A549 (cell line): ENCODE measurements at regions not wholly inside any gene's neighbourhood (a gene's known extent, or its start where the extent isn't known, plus 50 kb on each side); places are given as distances from the start of the nearest gene placed in this dataset.

Experiments
- ATAC-seq, 2 experiments: fragments of 200-7000 bp in 1 of 2; fragments of >200 bp in 1 of 2; cut with Nextera tagmentation in 1 of 2; cut with Tn5 transposase in 1 of 2; 3 replicates each; pipeline versions ENCODE4 v1.8.0 to v1.9.1; 2018 to 2020; ENCODE audit warnings: mild to moderate bottlenecking in 1 of 2, moderate library complexity in 1 of 2
- CTCF ChIA-PET: fragments of 300-600 bp; sonication (Branson Sonifier 250); formaldehyde crosslinking; extraction: SDS; loops from one replicate; lab custom pipeline; 2021; ENCODE audit warnings: antibody characterized with exemption, inconsistent platforms; lab: Yijun Ruan, JAX
- POLR2A ChIA-PET: fragments of 350-600 bp; formaldehyde crosslinking; extraction: SDS; loops from one replicate; lab custom pipeline; 2021; ENCODE audit warnings: antibody characterized with exemption, inconsistent platforms; lab: Yijun Ruan, JAX
- DNase-seq, 2 experiments: peaks; one replicate each; pipeline versions ENCODE4 v3.0.0 to v3.0.0-alpha.2; 2011 to 2016; ENCODE audit warnings: low read depth in 1 of 2, low spot score in 1 of 2
- FAIRE-seq: peaks from 2 replicates; lab custom pipeline; 2011; peaks lifted over from hg19 to GRCh38; lab: Jason Lieb, UNC
- H3K27ac ChIP-seq, 2 experiments: fragments of >200 bp; sonication (Bioruptor Twin); formaldehyde crosslinking; 3 replicates each; pipeline ENCODE4 v1.5.1; 2016 to 2017
- H3K4me1 ChIP-seq: fragments of >200 bp; sonication (Bioruptor Twin); formaldehyde crosslinking; 3 replicates; pipeline ENCODE4 v1.6.1; 2016
- H3K4me2 ChIP-seq: fragments of >200 bp; sonication (Bioruptor Twin); formaldehyde crosslinking; 3 replicates; pipeline ENCODE4 v1.6.1; 2016
- H3K4me3 ChIP-seq: fragments of >200 bp; sonication (Bioruptor Twin); formaldehyde crosslinking; 3 replicates; pipeline ENCODE4 v1.5.1; 2016
- H3K9me3 ChIP-seq: fragments of >200 bp; sonication (Bioruptor Twin); formaldehyde crosslinking; 3 replicates; pipeline ENCODE4 v1.6.1; 2016
- ATOH8 ChIP-seq: fragments of 250-450 bp; sonication (Bioruptor Pico); IDR thresholded peaks from 2 replicates; pipeline ENCODE4 v1.5.0; 2020; ENCODE audit warnings: low read depth, mild to moderate bottlenecking, moderate library complexity
- EHF ChIP-seq: fragments of 250-450 bp; sonication (Bioruptor Pico); IDR thresholded peaks from 2 replicates; pipeline ENCODE4 v1.5.0; 2020; ENCODE audit warnings: mild to moderate bottlenecking
- FOSB ChIP-seq: fragments of 250-450 bp; sonication (Bioruptor Pico); IDR thresholded peaks from 2 replicates; pipeline ENCODE4 v1.5.0; 2020; ENCODE audit warnings: mild to moderate bottlenecking, moderate library complexity
- GATA3 ChIP-seq: IDR thresholded peaks from 2 replicates; pipeline ENCODE4 v1.6.1; 2012; ENCODE audit warnings: borderline replicate concordance
- JUN ChIP-seq, 2 experiments: fragments of >200 bp; sonication (Bioruptor Twin); formaldehyde crosslinking; IDR thresholded peaks; 2 replicates in 1 of 2; 3 replicates in 1 of 2; pipeline ENCODE4 v1.6.1; 2016 to 2017
- JUNB ChIP-seq: fragments of >200 bp; sonication (Bioruptor Twin); formaldehyde crosslinking; IDR thresholded peaks from 2 replicates; pipeline ENCODE4 v1.6.1; 2016
- MAZ ChIP-seq: fragments of 150-350 bp; IDR thresholded peaks from 2 replicates; pipeline ENCODE4 v1.6.1; 2014; ENCODE audit warnings: antibody characterized with exemption, low read depth, low read length, borderline replicate concordance
- MYC ChIP-seq: IDR thresholded peaks from 2 replicates; pipeline ENCODE4 v1.6.1; 2012; ENCODE audit warnings: mild to moderate bottlenecking, inconsistent platforms, low read length, improper control_type of control experiment, borderline replicate concordance
- NPAS2 ChIP-seq: fragments of 250-450 bp; sonication (Bioruptor Pico); IDR thresholded peaks from 2 replicates; pipeline ENCODE4 v1.8.0; 2022; ENCODE audit warnings: mild to moderate bottlenecking, moderate library complexity, borderline replicate concordance
- RAD21 ChIP-seq, 2 experiments: fragments of >200 bp in 1 of 2; sonication (Bioruptor Twin) in 1 of 2; formaldehyde crosslinking in 1 of 2; IDR thresholded peaks in 1 of 2; conservative IDR thresholded peaks in 1 of 2; 2 replicates in 1 of 2; 3 replicates in 1 of 2; pipeline ENCODE4 v1.6.1; 2012 to 2018; ENCODE audit warnings: inconsistent platforms in 1 of 2
- RARB ChIP-seq: fragments of 250-450 bp; sonication (Bioruptor Pico); IDR thresholded peaks from 2 replicates; pipeline ENCODE4 v1.8.0; 2021; ENCODE audit warnings: mild to moderate bottlenecking, moderate library complexity
- SMC3 ChIP-seq: fragments of >200 bp; sonication (Bioruptor Twin); formaldehyde crosslinking; IDR thresholded peaks from 3 replicates; pipeline ENCODE4 v1.6.1; 2018; ENCODE audit warnings: inconsistent platforms
- TP53 ChIP-seq: fragments of 250-450 bp; sonication (Bioruptor Pico); IDR thresholded peaks from 2 replicates; pipeline ENCODE4 v1.5.0; 2021; ENCODE audit warnings: mild to moderate bottlenecking, moderate library complexity
- WGBS: methylation state at CpG from one replicate; pipeline ENCODE4 v1.1.6; 2017; ENCODE audit errors: missing lambda C conversion rate; 5-methylcytosine and 5-hydroxymethylcytosine counted together
- TF ChIP-seq, protein P1 (sequence below): IDR thresholded peaks from 2 replicates; pipeline ENCODE4 v1.6.1; 2012
- TF ChIP-seq, protein P2 (sequence below): fragments of 200-600 bp; sonication (generic); IDR thresholded peaks from 2 replicates; pipeline ENCODE4 v1.6.1; 2016; ENCODE audit warnings: antibody characterized with exemption, mild to moderate bottlenecking, moderate library complexity
- TF ChIP-seq, protein P3 (sequence below): fragments of >200 bp; sonication (Bioruptor Twin); formaldehyde crosslinking; IDR thresholded peaks from 3 replicates; pipeline ENCODE4 v1.5.1; 2016

DNA sequence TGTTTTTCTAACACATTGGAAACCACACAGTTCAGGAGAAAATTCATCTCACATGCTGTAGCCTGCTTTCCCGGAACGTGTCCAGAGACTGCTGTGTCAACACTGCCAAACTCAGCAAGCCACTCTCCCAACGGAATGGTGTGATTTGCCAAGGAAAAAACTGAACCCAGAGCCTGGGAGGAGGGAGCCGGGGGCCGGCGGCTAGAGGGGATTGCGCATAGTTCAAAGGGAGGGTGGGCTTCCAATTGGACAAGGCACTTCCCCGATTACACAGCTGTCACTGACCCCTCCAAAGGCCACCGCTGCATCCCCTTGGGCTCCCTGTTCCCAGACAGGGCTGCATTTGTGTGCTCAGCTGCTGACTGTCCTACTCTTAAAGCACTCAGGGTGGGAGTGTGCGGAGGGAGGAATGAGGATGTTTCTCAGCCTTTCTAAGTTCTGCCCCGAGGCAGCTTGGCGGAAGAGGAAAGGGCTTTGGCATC, 256.2 kb downstream of the ZNF621 start:
- no peak overlapping the region for H3K4me2 ChIP-seq
- FAIRE-seq = no peak
- no peak overlapping the region for H3K27ac ChIP-seq
- H3K9me3 ChIP-seq = no peaks in the 10 kb centered on the region
- no peak for DNase-seq
- no peak overlapping the region for H3K4me3 ChIP-seq
- no peak for ATAC-seq
- ChIA-PET POLR2A (no interaction called here), CTCF (no interaction called here)
- TF ChIP-seq TP53 (CRISPR knock-in tag) = no peak
- TF ChIP-seq JUN (IDR thresholded peaks at IDR 0.05) = no peak
- TF ChIP-seq SMC3 = no peak
- no peak for TF ChIP-seq RAD21 (conservative IDR thresholded peaks at IDR 0.05 in 1 of 2, IDR thresholded peaks at IDR 0.05 in 1 of 2)
- 62% methylated on average over 11 of the region's 12 CpGs for WGBS
- no peaks in the 10 kb centered on the region for H3K4me1 ChIP-seq

GRCh38 chr3:40782111-40782721, 257.5 kb downstream of the ZNF621 start:
- H3K4me2 ChIP-seq = no peak overlapping the region
- H3K4me3 ChIP-seq = no peak overlapping the region
- POLR2A ChIA-PET = no interaction called here
- peak in 1 of 2 experiments; percentile 80; a peak in 4 of 6 replicates for ATAC-seq
- no peak for TF ChIP-seq TP53 (CRISPR knock-in tag)
- TF ChIP-seq, protein P1, sequence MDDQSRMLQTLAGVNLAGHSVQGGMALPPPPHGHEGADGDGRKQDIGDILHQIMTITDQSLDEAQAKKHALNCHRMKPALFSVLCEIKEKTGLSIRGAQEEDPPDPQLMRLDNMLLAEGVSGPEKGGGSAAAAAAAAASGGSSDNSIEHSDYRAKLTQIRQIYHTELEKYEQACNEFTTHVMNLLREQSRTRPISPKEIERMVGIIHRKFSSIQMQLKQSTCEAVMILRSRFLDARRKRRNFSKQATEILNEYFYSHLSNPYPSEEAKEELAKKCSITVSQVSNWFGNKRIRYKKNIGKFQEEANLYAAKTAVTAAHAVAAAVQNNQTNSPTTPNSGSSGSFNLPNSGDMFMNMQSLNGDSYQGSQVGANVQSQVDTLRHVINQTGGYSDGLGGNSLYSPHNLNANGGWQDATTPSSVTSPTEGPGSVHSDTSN = no peak
- TF ChIP-seq GATA3 = no peak
- TF ChIP-seq FOSB (CRISPR knock-in tag) = no peak
- TF ChIP-seq RARB (CRISPR knock-in tag) = no peak
- no peaks in the 10 kb centered on the region for H3K4me1 ChIP-seq
- 62% methylated on average over 3 of the region's 3 CpGs for WGBS
- no peak overlapping the region for H3K27ac ChIP-seq
- CTCF ChIA-PET = interaction anchor here (0.6 kb wide), 1 partner anchor 1400 kb away, joined by 3 read pairs; no protein-coding TSS in a partner anchor
- peak in 1 of 2 experiments; percentile 27 for DNase-seq
- no peaks in the 10 kb centered on the region for H3K9me3 ChIP-seq
- FAIRE-seq = no peak

DNA sequence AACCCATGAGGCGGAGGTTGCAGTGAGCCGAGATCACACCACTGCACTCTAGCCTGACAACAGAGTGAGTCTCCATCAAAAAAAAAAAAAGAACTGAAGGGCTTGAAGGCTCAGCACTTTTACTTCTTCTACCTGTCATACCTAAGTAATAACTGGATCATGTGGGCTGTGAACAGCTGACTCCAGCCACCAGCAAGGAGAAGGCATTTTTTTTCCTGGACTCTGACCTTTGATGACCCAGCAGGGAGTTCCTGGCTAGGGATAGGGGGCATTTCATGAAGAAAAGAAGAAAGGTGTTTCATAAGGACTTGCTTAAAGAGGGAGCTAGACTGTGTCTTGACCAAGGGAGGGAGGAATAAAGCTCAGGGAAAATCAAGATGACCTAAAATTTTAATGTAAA, 266.0 kb downstream of the ZNF621 start:
- DNase-seq (no peak), ATAC-seq (no peak), FAIRE-seq (no peak)
- TF ChIP-seq ATOH8 (no peak), JUNB (no peak), EHF (CRISPR knock-in tag) (no peak), TP53 (CRISPR knock-in tag) (no peak), NPAS2 (CRISPR knock-in tag) (no peak), MAZ (no peak), MYC (no peak)
- TF ChIP-seq, protein P2, sequence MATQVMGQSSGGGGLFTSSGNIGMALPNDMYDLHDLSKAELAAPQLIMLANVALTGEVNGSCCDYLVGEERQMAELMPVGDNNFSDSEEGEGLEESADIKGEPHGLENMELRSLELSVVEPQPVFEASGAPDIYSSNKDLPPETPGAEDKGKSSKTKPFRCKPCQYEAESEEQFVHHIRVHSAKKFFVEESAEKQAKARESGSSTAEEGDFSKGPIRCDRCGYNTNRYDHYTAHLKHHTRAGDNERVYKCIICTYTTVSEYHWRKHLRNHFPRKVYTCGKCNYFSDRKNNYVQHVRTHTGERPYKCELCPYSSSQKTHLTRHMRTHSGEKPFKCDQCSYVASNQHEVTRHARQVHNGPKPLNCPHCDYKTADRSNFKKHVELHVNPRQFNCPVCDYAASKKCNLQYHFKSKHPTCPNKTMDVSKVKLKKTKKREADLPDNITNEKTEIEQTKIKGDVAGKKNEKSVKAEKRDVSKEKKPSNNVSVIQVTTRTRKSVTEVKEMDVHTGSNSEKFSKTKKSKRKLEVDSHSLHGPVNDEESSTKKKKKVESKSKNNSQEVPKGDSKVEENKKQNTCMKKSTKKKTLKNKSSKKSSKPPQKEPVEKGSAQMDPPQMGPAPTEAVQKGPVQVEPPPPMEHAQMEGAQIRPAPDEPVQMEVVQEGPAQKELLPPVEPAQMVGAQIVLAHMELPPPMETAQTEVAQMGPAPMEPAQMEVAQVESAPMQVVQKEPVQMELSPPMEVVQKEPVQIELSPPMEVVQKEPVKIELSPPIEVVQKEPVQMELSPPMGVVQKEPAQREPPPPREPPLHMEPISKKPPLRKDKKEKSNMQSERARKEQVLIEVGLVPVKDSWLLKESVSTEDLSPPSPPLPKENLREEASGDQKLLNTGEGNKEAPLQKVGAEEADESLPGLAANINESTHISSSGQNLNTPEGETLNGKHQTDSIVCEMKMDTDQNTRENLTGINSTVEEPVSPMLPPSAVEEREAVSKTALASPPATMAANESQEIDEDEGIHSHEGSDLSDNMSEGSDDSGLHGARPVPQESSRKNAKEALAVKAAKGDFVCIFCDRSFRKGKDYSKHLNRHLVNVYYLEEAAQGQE = no peak
- TF ChIP-seq, protein P3, sequence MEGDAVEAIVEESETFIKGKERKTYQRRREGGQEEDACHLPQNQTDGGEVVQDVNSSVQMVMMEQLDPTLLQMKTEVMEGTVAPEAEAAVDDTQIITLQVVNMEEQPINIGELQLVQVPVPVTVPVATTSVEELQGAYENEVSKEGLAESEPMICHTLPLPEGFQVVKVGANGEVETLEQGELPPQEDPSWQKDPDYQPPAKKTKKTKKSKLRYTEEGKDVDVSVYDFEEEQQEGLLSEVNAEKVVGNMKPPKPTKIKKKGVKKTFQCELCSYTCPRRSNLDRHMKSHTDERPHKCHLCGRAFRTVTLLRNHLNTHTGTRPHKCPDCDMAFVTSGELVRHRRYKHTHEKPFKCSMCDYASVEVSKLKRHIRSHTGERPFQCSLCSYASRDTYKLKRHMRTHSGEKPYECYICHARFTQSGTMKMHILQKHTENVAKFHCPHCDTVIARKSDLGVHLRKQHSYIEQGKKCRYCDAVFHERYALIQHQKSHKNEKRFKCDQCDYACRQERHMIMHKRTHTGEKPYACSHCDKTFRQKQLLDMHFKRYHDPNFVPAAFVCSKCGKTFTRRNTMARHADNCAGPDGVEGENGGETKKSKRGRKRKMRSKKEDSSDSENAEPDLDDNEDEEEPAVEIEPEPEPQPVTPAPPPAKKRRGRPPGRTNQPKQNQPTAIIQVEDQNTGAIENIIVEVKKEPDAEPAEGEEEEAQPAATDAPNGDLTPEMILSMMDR = no peak
- H3K27ac ChIP-seq = no peak overlapping the region
- CTCF ChIA-PET = no interaction called here
- POLR2A ChIA-PET = no interaction called here
- H3K4me3 ChIP-seq = no peak overlapping the region
- 58% methylated on average over 2 of the region's 2 CpGs for WGBS
- H3K4me1 ChIP-seq = no peaks in the 10 kb centered on the region
- no peak overlapping the region for H3K4me2 ChIP-seq
- no peaks in the 10 kb centered on the region for H3K9me3 ChIP-seq
